GM12892 (cell line): ENCODE measurements at regions not wholly inside any gene's neighbourhood (a gene's known extent, or its start where the extent isn't known, plus 50 kb on each side); places are given as distances from the start of the nearest gene placed in this dataset.

Experiments used
- POLR2A ChIP-seq: IDR thresholded peaks from 2 replicates; pipeline ENCODE4 v1.6.1; 2011; ENCODE audit warnings: low read depth, low read length, control low read depth
- POLR2AphosphoS5 ChIP-seq: IDR thresholded peaks from 2 replicates; pipeline ENCODE4 v1.6.1; 2011; ENCODE audit warnings: low read depth, low read length, control low read depth

- TF ChIP-seq POLR2A (no peak), POLR2AphosphoS5 (no peak)
Measured at GRCh38 chr5:17364987-17365810, 132.8 kb upstream of the TAF11L2 start.
